GM19463 (cell line): ENCODE measurements at regions not wholly inside any gene's neighbourhood (a gene's known extent, or its start where the extent isn't known, plus 50 kb on each side); places are given as distances from the start of the nearest gene placed in this dataset.
A peak's percentile ranks its signal among the peaks of the same experiment; 100 is the strongest.
"Not testable (repeated sequence)": the region's sequence is repeated elsewhere in the genome, so short reads cannot be mapped to it uniquely, and the experiment has no call there.

Experiments
- ATAC-seq: cut with Tn5 transposase; IDR thresholded peaks from one replicate; pipeline ENCODE4 v1.9.1; 2021; ENCODE audit warnings: mild to moderate bottlenecking, moderate library complexity; ENCODE audit not compliant: unreplicated experiment

GRCh38 chr2:176947754-176948153, 264.8 kb upstream of the HNRNPA3 start:
- no peak for ATAC-seq

- ATAC-seq = not testable (repeated sequence)
Observed at GRCh38 chr2:176951218-176951617, 261.4 kb upstream of the HNRNPA3 start.

GRCh38 chr2:176956791-176957190, 255.8 kb upstream of the HNRNPA3 start:
- no peak for ATAC-seq

DNA sequence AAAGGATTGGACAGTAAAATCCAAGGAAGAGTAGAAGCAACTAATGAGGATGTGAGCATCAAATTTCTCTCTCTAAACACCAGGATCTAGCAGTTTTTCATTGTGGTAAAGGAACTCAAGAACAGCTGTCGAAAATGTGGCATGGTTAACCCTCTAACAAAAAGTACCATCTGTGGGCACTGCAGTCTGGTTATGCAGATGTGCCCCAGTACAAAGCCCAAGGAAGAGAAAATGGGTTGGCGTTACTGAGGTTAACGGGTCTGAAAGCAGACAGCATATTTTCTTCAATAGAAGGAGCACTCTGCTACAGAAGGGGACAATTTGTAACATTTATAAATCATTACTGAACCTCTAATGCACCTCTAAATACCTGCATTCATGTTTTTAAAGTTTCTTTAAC, 253.0 kb upstream of the HNRNPA3 start:
- no peak for ATAC-seq

- no peak for ATAC-seq
Observed at GRCh38 chr2:176960061-176960460, 252.5 kb upstream of the HNRNPA3 start.

GRCh38 chr2:176960736-176961520, 251.7 kb upstream of the HNRNPA3 start:
- no peak for ATAC-seq

- ATAC-seq = no peak
Observed at GRCh38 chr2:176961775-176962619, 250.6 kb upstream of the HNRNPA3 start.

GRCh38 chr2:176963568-176964287, 248.9 kb upstream of the HNRNPA3 start:
- no peak for ATAC-seq

- ATAC-seq = peak; percentile 47
Observed at GRCh38 chr2:176967911-176968450, 244.6 kb upstream of the HNRNPA3 start.

DNA sequence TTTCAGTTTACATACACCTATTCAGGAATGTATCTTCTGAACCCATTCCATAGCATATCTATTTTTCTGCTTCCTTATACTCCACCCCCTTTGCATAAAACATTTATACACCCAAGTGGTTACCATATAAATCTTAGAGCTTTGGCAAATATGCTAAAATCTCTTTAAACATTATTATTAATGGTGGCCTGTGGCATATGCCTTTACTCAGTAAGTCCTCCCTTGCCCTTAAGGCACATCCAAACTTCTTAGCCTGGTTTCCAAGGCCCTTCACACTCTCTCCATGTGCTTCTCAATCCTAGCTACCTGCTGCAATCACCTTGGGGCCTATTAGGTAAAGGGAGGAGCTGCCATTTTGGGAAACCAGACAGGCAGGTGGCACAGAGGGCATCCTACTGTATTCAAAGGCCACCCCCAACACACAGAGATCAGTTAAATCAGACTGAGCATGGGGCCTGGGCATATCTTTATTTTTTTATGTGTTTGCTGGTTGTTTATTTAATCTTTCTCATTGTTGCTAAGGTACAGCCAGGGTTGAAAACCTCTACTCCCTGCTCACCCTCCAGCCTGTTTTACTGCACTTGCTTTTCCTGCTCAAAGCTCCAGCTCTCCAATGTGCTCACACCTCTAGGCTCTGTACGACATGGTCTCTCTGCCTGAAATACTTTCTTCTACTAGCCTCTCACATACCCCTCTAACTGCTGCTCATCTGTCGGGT, 242.8 kb upstream of the HNRNPA3 start:
- ATAC-seq = no peak

GRCh38 chr2:176976736-176977685, 235.6 kb upstream of the HNRNPA3 start:
- no peak for ATAC-seq

GRCh38 chr2:176978921-176979320, 233.7 kb upstream of the HNRNPA3 start:
- ATAC-seq = no peak

DNA sequence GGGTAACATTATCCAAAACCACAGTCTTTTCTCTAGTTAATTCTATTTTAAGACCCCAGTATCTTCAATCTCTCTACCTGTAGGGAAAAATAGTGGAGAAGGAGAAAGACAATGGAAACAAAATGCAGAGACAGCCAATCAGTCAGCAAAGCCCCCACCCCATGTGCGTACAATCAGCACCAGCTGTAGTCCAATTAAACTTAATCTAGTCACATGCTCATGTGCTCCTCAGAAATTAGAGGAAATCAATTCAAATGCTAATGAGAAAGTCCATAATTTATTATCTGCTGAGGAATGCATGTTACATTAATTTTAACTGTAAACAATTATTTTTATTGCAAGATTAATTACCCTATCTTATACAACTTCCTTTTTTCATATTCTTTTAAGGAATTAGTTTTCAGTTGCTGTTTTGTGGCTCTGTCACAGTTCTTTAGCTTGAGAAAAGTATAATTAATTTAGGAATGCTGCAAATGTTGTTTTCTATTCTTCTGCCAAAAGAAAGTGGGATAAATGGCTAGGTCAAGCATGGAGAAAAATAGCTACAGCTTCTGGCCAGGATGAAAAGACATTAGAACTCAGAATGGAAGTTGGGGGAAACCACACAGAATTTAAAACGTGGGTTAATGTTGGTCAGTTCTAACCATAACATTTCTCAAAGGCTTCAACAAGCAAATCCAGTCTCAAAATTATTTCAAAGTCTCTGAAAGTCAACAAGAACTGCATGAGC, 232.4 kb upstream of the HNRNPA3 start:
- no peak for ATAC-seq

- no peak for ATAC-seq
Observed at GRCh38 chr2:176984987-176985386, 227.6 kb upstream of the HNRNPA3 start.

DNA sequence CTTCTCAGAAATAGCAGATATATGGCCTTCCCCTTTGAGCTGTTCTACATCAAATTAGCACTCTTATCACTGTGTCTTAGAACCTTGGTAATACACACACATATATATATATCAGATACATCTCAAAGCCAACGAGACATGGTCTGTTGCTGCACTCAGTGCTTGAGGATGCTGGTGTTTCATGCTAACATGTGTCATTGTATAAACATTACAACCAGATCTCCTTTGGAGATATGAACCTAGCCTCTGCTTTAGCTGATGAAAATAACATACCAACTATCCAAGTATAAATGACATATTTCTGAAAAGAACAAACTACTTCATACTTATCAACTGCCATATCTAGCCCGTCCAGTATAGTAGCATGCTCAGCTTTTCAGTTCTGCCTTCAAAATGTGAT, 226.7 kb upstream of the HNRNPA3 start:
- ATAC-seq = no peak

DNA sequence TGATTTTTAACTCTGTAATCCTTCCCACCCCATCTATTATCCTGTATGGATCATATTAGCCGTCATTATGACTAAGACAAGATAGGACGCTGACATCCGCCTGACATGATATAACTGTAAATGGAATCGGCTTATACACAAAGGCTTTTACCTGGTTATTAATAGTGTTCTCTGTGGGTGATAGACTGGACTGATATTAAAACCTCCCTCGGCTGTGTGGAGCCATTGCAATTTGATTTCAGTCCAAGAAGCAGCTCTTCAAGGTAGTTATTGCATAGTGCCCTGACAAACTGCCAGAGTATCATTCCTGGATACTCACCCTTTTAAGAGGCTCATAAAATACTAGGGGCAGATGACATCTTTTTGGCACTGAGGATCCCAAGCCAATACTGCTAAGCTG, 226.1 kb upstream of the HNRNPA3 start:
- ATAC-seq = no peak

GRCh38 chr2:176991411-176991810, 221.2 kb upstream of the HNRNPA3 start:
- no peak for ATAC-seq

- peak; percentile 57 for ATAC-seq
Observed at GRCh38 chr2:176997074-176997791, 215.4 kb upstream of the HNRNPA3 start.
